ENCODE measurements at regions not wholly inside any gene's neighbourhood (a gene's known extent, or its start where the extent isn't known, plus 50 kb on each side); places are given as distances from the start of the nearest gene placed in this dataset.

DNA sequence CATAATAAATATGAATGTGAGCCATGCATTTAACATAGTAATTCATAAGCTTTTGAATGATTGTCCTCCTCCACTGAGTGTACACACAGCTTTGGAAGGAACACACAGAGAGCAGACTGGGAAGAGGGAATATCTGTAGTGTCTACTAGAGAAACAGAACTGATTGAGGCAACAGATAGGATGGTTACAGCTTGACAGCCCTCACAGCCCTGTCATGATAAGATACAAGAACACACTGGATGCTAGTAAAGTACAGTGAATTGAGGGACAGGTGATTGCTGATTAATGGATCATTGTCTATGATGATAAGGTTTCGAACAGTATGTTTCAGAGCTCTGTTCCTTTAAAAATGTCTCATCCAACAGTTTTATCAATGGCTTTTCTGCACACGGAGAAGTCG, 383.4 kb upstream of the GBE1 start:
- TF ChIP-seq, protein P1, sequence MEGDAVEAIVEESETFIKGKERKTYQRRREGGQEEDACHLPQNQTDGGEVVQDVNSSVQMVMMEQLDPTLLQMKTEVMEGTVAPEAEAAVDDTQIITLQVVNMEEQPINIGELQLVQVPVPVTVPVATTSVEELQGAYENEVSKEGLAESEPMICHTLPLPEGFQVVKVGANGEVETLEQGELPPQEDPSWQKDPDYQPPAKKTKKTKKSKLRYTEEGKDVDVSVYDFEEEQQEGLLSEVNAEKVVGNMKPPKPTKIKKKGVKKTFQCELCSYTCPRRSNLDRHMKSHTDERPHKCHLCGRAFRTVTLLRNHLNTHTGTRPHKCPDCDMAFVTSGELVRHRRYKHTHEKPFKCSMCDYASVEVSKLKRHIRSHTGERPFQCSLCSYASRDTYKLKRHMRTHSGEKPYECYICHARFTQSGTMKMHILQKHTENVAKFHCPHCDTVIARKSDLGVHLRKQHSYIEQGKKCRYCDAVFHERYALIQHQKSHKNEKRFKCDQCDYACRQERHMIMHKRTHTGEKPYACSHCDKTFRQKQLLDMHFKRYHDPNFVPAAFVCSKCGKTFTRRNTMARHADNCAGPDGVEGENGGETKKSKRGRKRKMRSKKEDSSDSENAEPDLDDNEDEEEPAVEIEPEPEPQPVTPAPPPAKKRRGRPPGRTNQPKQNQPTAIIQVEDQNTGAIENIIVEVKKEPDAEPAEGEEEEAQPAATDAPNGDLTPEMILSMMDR (IDR thresholded peaks at IDR 0.05) = no peak
- no peak for TF ChIP-seq POLR2AphosphoS5 (IDR thresholded peaks at IDR 0.05)

All from upper lobe of left lung (tissue), 4 donors.